ENCODE measurements at regions not wholly inside any gene's neighbourhood (a gene's known extent, or its start where the extent isn't known, plus 50 kb on each side); places are given as distances from the start of the nearest gene placed in this dataset.

DNA sequence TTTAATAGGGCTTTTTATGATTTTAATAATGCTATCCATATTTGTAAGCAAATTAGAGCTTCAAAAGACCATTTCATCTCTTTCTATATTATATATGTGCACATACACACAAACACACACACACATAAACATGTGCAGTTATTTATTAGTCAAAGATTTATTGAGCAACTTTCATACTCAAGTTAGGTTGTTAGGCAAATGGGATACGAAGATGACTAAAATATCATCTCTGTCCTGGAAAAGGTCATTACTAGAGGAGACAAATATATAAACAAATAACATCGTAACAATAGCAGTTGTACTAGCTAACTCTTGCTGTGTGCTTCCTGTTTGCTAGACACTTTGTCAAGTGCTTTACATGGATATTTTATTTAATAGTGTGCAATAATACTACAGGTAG, 307.9 kb downstream of the SNX13 start:
- no peaks in the 10 kb centered on the region for H3K4me1 ChIP-seq
- no peaks in the 10 kb centered on the region for H3K36me3 ChIP-seq (ENCODE audit: low read depth, missing control alignments)
- no peak overlapping the region for H3K27ac ChIP-seq
- intact Hi-C loops (cut with DNase I; ENCODE audit: low total_unique reads), result no loop called here
- WGBS, 2 donors, result 84 to 92% methylated on average over 2 of the region's 2 CpGs
- H3K4me3 ChIP-seq, result no peak overlapping the region
- no peak for DNase-seq
- H3K9me3 ChIP-seq, result no peaks in the 10 kb centered on the region
- TF ChIP-seq POLR2A (IDR thresholded peaks at IDR 0.05), result no peak
- TF ChIP-seq, protein P1, sequence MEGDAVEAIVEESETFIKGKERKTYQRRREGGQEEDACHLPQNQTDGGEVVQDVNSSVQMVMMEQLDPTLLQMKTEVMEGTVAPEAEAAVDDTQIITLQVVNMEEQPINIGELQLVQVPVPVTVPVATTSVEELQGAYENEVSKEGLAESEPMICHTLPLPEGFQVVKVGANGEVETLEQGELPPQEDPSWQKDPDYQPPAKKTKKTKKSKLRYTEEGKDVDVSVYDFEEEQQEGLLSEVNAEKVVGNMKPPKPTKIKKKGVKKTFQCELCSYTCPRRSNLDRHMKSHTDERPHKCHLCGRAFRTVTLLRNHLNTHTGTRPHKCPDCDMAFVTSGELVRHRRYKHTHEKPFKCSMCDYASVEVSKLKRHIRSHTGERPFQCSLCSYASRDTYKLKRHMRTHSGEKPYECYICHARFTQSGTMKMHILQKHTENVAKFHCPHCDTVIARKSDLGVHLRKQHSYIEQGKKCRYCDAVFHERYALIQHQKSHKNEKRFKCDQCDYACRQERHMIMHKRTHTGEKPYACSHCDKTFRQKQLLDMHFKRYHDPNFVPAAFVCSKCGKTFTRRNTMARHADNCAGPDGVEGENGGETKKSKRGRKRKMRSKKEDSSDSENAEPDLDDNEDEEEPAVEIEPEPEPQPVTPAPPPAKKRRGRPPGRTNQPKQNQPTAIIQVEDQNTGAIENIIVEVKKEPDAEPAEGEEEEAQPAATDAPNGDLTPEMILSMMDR (IDR thresholded peaks at IDR 0.05), result no peak
- no peaks in the 10 kb centered on the region for H3K27me3 ChIP-seq

DNA sequence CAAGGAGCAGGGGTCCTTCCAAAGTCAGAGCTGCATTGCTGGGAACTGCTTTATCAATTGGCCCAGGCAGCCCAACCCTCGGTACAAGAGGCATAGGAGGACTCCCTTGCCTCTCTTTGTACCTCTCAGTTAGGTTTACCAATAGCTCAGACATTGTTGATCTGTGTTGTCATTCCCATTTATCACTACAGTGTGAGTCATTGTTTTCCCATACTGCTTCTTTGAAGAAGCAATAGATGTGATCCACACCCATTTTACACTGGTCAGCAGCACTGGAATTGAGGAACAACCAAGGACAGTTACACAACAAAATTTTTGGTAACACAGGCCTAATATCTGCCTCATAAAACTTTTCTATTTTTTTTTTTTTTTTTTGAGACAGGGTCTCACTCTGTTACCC, 307.2 kb downstream of the SNX13 start:
- TF ChIP-seq, protein P1 (IDR thresholded peaks at IDR 0.05), result no peak
- no peak for TF ChIP-seq POLR2A (IDR thresholded peaks at IDR 0.05)
- intact Hi-C loops (cut with DNase I; ENCODE audit: low total_unique reads), result no loop called here
- no peaks in the 10 kb centered on the region for H3K4me1 ChIP-seq

DNA sequence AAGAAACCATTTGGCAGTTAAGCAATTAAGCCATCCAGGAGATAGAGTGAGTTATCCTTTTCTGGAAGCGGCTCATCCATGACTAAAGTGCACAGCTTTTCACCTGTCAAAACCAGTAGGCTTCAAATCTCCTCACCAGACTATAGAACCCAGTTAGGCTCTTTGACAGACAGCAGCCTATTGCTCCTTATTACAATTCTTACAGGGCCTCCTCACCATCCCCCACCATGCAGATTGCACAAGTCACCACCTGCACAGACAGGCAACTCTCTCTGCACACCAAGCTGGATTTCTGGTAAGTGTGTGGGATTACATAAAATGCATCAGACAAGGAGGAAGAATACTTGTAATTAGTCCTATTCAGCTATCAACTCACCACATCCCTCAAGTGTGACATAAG, 301.6 kb downstream of the SNX13 start:
- intact Hi-C loops (cut with DNase I; ENCODE audit: low total_unique reads), result no loop called here
- no peak for DNase-seq
- H3K36me3 ChIP-seq (ENCODE audit: low read depth, missing control alignments), result no peaks in the 10 kb centered on the region
- H3K27me3 ChIP-seq, result no peaks in the 10 kb centered on the region
- TF ChIP-seq, protein P1 (IDR thresholded peaks at IDR 0.05), result no peak
- TF ChIP-seq POLR2A (IDR thresholded peaks at IDR 0.05), result no peak
- H3K9me3 ChIP-seq, result no peaks in the 10 kb centered on the region
- no peaks in the 10 kb centered on the region for H3K4me1 ChIP-seq
- 91 to 95% methylated on average over 1 of the region's 1 CpG for WGBS, 2 donors
- no peak overlapping the region for H3K27ac ChIP-seq
- no peak overlapping the region for H3K4me3 ChIP-seq

More for the DNA sequence above, 307.2 kb downstream of the SNX13 start:
- no peaks in the 10 kb centered on the region for H3K36me3 ChIP-seq (ENCODE audit: low read depth, missing control alignments)
- no peak overlapping the region for H3K4me3 ChIP-seq
- DNase-seq, result no peak
- no peak overlapping the region for H3K27ac ChIP-seq
- WGBS, 2 donors, result 56 to 92% methylated on average over 1 of the region's 1 CpG
- H3K27me3 ChIP-seq, result no peaks in the 10 kb centered on the region
- H3K9me3 ChIP-seq, result no peaks in the 10 kb centered on the region

DNA sequence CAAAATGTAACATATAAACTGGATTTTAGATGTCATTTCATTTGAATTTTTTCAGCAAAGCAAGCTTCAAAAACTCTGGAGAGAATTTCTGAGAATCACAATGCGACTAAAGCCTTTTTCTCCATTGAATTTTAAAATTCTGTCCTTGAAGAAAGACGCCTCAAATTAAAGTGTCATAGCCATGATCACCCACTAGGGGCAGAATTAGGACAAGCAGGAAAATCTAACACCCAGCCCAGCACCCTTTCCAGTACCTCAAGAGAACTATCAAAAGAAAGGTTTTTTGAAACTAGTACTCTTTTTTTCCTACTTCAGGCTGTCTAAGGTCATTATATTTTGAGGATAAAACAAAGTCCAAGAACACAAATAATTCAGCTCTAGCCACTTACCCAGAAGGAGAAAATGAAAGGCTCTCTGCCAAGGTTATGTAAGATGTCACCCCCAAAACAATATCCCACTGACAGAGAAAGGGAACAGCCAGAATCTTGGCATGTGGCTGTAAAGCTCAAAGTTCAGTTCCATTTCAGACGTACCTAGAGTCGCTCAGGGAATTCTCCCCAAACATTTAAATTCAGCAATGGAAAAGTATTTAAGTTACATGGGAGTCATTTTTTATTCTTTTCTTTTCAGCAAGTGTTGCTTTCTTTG, 299.4 kb downstream of the SNX13 start:
- TF ChIP-seq, protein P1 (IDR thresholded peaks at IDR 0.05), result peak in 2 of 3 experiments; percentile 71 to 83
- no peak for TF ChIP-seq POLR2A (IDR thresholded peaks at IDR 0.05)
- Histone ChIP-seq H3K27ac (no peak overlapping the region), H3K4me1 (no peaks in the 10 kb centered on the region), H3K36me3 (ENCODE audit: low read depth, missing control alignments) (no peaks in the 10 kb centered on the region), H3K4me3 (no peak overlapping the region), H3K27me3 (no peaks in the 10 kb centered on the region), H3K9me3 (no peaks in the 10 kb centered on the region)
- peak; percentile 57 for DNase-seq
- intact Hi-C loops (cut with DNase I; ENCODE audit: low total_unique reads), result no loop called here
- WGBS, 2 donors, result 57 to 60% methylated on average over 4 of the region's 4 CpGs

DNA sequence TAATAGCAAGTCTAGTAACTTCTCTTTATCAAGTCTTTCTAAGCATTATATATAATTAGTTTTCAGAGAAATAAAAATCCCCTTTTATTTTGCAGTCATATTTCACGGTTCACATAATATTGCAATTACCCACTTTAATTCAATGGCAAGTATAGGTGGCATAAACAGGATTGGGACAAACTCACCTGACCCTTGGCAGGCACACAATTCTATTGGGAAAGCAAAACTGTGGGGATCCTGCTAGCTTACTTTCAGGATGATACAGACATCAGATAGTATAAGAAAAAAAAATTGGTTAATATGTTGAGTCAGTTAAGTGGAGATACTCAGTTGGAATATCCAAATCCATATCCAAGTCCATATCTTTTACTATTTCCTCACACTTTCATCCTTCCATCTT, 294.8 kb downstream of the SNX13 start:
- intact Hi-C loops (cut with DNase I; ENCODE audit: low total_unique reads), result no loop called here
- TF ChIP-seq, protein P1 (IDR thresholded peaks at IDR 0.05), result no peak
- no peak for TF ChIP-seq POLR2A (IDR thresholded peaks at IDR 0.05)

More for the DNA sequence above, 294.8 kb downstream of the SNX13 start:
- no peaks in the 10 kb centered on the region for H3K36me3 ChIP-seq (ENCODE audit: low read depth, missing control alignments)
- H3K27me3 ChIP-seq, result no peaks in the 10 kb centered on the region
- H3K4me3 ChIP-seq, result no peak overlapping the region
- no peak overlapping the region for H3K27ac ChIP-seq
- no peak for DNase-seq
- no peaks in the 10 kb centered on the region for H3K4me1 ChIP-seq
- 86 to 100% methylated on average over 1 of the region's 1 CpG for WGBS, 2 donors
- no peaks in the 10 kb centered on the region for H3K9me3 ChIP-seq
